Adrenal gland (tissue), 9 donors: ENCODE measurements at regions not wholly inside any gene's neighbourhood (a gene's known extent, or its start where the extent isn't known, plus 50 kb on each side); places are given as distances from the start of the nearest gene placed in this dataset.

Source experiments
- DNase-seq, 7 donors: peaks; one replicate each; pipeline ENCODE4 v3.0.0-alpha.2; 2019 to 2020
- H3K27ac ChIP-seq, 5 donors: fragments of 200-600 bp; sonication (generic) in 4 of 5; 1 replicate in 3 of 5; 2 replicates in 2 of 5; pipeline versions ENCODE4 v1.5.1 to v1.8.0; 2016 to 2020; ENCODE audit warnings: mild to moderate bottlenecking in 1 of 5
- H3K27me3 ChIP-seq: fragments of 200-600 bp; 2 replicates; pipeline ENCODE4 v1.8.0; 2021
- H3K36me3 ChIP-seq, 2 donors: fragments of 200-600 bp; replicated peaks in 1 of 2; 1 replicate in 1 of 2; 2 replicates in 1 of 2; pipeline versions ENCODE4 v1.5.1 to v1.8.0; 2018 to 2022
- H3K4me1 ChIP-seq, 2 donors: fragments of 200-600 bp; replicated peaks in 1 of 2; 1 replicate in 1 of 2; 2 replicates in 1 of 2; pipeline versions ENCODE4 v1.5.1 to v1.8.0; 2018 to 2021
- H3K4me3 ChIP-seq, 4 donors: fragments of 200-600 bp; sonication (generic) in 3 of 4; one replicate each; pipeline ENCODE4 v1.5.1; 2016 to 2018
- H3K9me3 ChIP-seq, 3 donors: fragments of 200-600 bp; sonication (generic) in 1 of 3; replicated peaks in 1 of 3; 1 replicate in 2 of 3; 2 replicates in 1 of 3; pipeline versions ENCODE4 v1.5.1 to v1.8.0; 2016 to 2021
- POLR2A ChIP-seq, 2 donors: fragments of 450-650 bp; IDR thresholded peaks; one replicate each; pipeline ENCODE4 v1.6.1; 2017; ENCODE audit warnings: antibody characterized with exemption in 2 of 2, mild to moderate bottlenecking in 2 of 2, moderate library complexity in 1 of 2
- WGBS, 4 donors: extraction: QIAGEN DNeasy Blood & Tissue Kit in 2 of 4; methylation state at CpG; one replicate each; pipeline versions ENCODE4 v1.1.5 to v1.1.7; 2013 to 2017; 5-methylcytosine and 5-hydroxymethylcytosine counted together
- intact Hi-C, 2 donors: fragments of 100-400 bp; cut with DNase I; formaldehyde crosslinking; loops; one replicate each; pipeline versions ENCODE4 v1.14.1 to v1.15.0; 2022 to 2023
- TF ChIP-seq, protein P1 (sequence below), 6 experiments: fragments of 450-650 bp in 4 of 6; fragments of 200-600 bp in 2 of 6; sonication (generic) in 1 of 6; IDR thresholded peaks; 1 replicate in 5 of 6; 2 replicates in 1 of 6; pipeline versions ENCODE4 v1.5.1 to v1.8.0; 2016 to 2021; ENCODE audit warnings: antibody characterized with exemption in 6 of 6, mild to moderate bottlenecking in 2 of 6, moderate library complexity in 1 of 6
- donor health status: healthy with polysubstance abuse.
- donor health status: Bipolar disorder and iron deficiency.
- donor health status: DM: yes; HTN: yes; CAD: no.
- donor health status: DM: no; HTN: no; CAD: no.
- donor health status: DM: no; HTN: no; CAD: no.

DNA sequence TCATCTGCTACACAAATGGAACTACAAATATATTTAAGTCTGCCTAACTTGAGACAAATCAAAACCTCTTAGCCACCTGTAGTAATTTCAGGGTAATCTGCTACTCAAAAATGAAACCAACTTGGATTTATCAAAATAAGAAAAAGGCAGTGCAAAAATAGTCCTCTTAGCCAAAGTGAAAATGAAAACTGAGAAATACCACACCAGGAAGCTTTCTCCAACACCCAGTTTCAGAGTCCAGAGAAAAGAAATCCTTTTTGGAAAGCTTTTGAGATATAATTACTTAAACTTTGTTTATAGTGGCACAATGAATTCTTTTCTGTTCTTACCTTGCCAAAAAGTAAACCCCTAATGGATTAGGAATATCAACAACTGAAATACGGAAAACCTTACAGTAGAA lies 990.4 kb downstream of the EFNA5 start:
- Histone ChIP-seq H3K27ac (no peak overlapping the region), H3K4me3 (no peak overlapping the region), H3K4me1 (no peaks in the 10 kb centered on the region), H3K9me3 (no peaks in the 10 kb centered on the region), H3K27me3 (no peaks in the 10 kb centered on the region), H3K36me3 (no peaks in the 10 kb centered on the region)
- WGBS, 4 donors = 47 to 58% (median 53%) methylated on average over 1 of the region's 1 CpG
- DNase-seq = no peak
- TF ChIP-seq, protein P1, sequence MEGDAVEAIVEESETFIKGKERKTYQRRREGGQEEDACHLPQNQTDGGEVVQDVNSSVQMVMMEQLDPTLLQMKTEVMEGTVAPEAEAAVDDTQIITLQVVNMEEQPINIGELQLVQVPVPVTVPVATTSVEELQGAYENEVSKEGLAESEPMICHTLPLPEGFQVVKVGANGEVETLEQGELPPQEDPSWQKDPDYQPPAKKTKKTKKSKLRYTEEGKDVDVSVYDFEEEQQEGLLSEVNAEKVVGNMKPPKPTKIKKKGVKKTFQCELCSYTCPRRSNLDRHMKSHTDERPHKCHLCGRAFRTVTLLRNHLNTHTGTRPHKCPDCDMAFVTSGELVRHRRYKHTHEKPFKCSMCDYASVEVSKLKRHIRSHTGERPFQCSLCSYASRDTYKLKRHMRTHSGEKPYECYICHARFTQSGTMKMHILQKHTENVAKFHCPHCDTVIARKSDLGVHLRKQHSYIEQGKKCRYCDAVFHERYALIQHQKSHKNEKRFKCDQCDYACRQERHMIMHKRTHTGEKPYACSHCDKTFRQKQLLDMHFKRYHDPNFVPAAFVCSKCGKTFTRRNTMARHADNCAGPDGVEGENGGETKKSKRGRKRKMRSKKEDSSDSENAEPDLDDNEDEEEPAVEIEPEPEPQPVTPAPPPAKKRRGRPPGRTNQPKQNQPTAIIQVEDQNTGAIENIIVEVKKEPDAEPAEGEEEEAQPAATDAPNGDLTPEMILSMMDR (IDR thresholded peaks at IDR 0.05) = no peak
- no peak for TF ChIP-seq POLR2A (IDR thresholded peaks at IDR 0.05)
- intact Hi-C loops = no loop called here

DNA sequence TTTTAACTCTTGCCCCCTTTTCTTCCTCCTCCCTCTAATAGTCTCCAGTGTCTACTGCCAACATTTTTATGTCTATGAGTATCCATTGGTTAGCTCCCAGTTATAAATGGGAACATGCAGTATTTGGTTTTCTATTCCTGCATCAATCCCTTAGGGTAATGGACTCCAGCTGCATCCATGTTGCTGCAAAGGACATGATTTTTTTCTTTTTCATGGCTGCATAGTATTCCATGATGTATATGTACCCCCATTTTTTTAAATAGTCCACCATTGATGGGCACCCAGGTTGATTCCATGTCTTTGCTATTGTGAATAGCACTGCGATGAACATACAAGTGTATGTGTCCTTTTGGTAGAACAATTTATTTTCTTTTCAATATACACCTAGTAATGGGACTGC lies 993.7 kb downstream of the EFNA5 start:
- intact Hi-C loops = no loop called here
- no peak overlapping the region for H3K27ac ChIP-seq
- no peaks in the 10 kb centered on the region for H3K27me3 ChIP-seq
- H3K4me3 ChIP-seq = no peak overlapping the region
- H3K4me1 ChIP-seq = no peaks in the 10 kb centered on the region
- H3K36me3 ChIP-seq = no peaks in the 10 kb centered on the region
- DNase-seq = no peak
- no peak for TF ChIP-seq POLR2A (IDR thresholded peaks at IDR 0.05)
- TF ChIP-seq, protein P1 (IDR thresholded peaks at IDR 0.05) = no peak
- H3K9me3 ChIP-seq = no peaks in the 10 kb centered on the region
- 90 to 98% (median 97%) methylated on average over 1 of the region's 1 CpG for WGBS, 4 donors

DNA sequence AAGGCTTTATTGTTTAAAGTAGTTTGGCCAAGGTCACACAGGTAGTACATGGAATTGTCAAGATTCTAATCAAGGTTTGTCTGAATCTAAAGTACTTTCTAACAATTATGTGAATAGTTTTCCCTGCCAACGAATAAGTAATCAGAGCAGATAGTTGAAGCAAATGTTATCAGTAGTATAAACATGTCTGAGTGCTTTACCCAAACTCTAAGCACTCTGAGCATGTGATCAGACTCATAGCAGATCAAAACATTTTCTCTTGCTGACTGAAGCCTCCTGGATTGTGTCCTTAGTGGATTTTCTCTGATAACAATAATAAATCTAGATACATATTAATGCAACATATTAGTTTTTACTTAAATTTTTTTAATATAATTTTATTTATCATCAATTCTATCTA lies 995.0 kb downstream of the EFNA5 start:
- Histone ChIP-seq H3K4me3 (no peak overlapping the region), H3K9me3 (no peaks in the 10 kb centered on the region), H3K4me1 (no peaks in the 10 kb centered on the region), H3K27ac (no peak overlapping the region), H3K36me3 (no peaks in the 10 kb centered on the region), H3K27me3 (no peaks in the 10 kb centered on the region)
- WGBS, 4 donors = 23 to 54% (median 32%) methylated on average over 1 of the region's 1 CpG
- no peak for DNase-seq
- intact Hi-C loops = no loop called here
- TF ChIP-seq POLR2A (IDR thresholded peaks at IDR 0.05) = no peak
- TF ChIP-seq, protein P1 (IDR thresholded peaks at IDR 0.05) = no peak

DNA sequence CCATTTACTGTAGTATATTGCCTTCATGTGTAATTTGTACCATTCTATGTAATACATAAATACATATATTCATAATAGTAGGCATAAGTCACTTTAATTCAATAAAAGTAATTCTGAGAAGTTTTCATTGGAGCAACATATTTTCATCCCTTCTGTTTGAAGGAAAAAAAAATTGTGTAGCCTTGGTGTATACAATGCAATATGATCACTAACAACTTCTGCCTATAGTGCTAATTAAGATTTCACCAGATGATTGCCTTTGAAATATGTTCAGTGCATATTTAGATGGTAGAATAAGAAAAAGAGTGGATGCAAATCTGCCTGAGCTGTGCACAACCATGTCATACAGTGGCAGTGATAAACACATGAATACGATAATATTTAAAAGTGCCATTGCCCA lies 996.8 kb downstream of the EFNA5 start:
- Histone ChIP-seq H3K27me3 (no peaks in the 10 kb centered on the region), H3K9me3 (no peaks in the 10 kb centered on the region), H3K4me3 (no peak overlapping the region), H3K27ac (no peak overlapping the region), H3K36me3 (no peaks in the 10 kb centered on the region), H3K4me1 (no peaks in the 10 kb centered on the region)
- intact Hi-C loops = no loop called here
- TF ChIP-seq, protein P1 (IDR thresholded peaks at IDR 0.05) = no peak
- TF ChIP-seq POLR2A (IDR thresholded peaks at IDR 0.05) = no peak
- no peak for DNase-seq
- 73 to 88% (median 80%) methylated on average over 1 of the region's 1 CpG for WGBS, 4 donors
